BJ (cell line): ENCODE measurements at regions not wholly inside any gene's neighbourhood (a gene's known extent, or its start where the extent isn't known, plus 50 kb on each side); places are given as distances from the start of the nearest gene placed in this dataset.

Experiments used
- CTCF ChIA-PET: fragments of 350-600 bp; formaldehyde crosslinking; extraction: SDS; loops from one replicate; lab custom pipeline; 2021; ENCODE audit warnings: antibody characterized with exemption, inconsistent platforms; lab: Yijun Ruan, JAX
- POLR2A ChIA-PET: fragments of 300-600 bp; sonication (Branson Sonifier 250); formaldehyde crosslinking; extraction: SDS; loops from one replicate; lab custom pipeline; 2021; ENCODE audit warnings: antibody characterized with exemption; lab: Charles Lee
- DNase-seq: peaks from one replicate; pipeline ENCODE4 v3.0.0-alpha.2; 2011; ENCODE audit warnings: low read depth
- H3K27me3 ChIP-seq: 2 replicates; pipeline ENCODE4 v1.6.0; 2011; ENCODE audit warnings: low read length; ENCODE audit not compliant: control insufficient read depth, insufficient read depth
- H3K36me3 ChIP-seq: 2 replicates; pipeline ENCODE4 v1.5.1; 2011; ENCODE audit warnings: low read length; ENCODE audit not compliant: control insufficient read depth, insufficient read depth
- H3K4me3 ChIP-seq: 2 replicates; pipeline ENCODE4 v1.5.1; 2011; ENCODE audit warnings: low read depth, mild to moderate bottlenecking, control low read depth, low read length
- TF ChIP-seq, protein P1 (sequence below): IDR thresholded peaks from 2 replicates; pipeline ENCODE4 v1.5.1; 2011; ENCODE audit warnings: low read depth, mild to moderate bottlenecking, control low read depth, inconsistent platforms, low read length, moderate library complexity; ENCODE audit not compliant: insufficient read depth

DNA sequence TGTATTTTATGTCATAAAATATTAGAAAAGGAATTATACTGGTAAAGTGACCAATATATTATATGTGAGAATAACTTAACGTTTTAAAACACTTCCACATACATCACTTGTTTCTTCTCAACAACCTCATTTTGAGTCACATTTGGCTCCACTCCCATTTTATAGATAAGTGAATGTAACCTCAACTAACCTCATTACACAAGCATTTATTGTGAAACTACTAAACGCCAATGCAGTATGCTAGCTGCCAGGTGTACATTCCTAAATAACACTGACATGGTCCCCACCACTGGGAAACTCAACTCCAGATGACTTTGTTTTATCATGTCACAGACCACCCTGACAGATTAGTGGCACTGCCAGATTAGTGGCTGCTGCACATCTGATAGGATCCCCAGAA lies 249.7 kb upstream of the CNTN4 start:
- TF ChIP-seq, protein P1, sequence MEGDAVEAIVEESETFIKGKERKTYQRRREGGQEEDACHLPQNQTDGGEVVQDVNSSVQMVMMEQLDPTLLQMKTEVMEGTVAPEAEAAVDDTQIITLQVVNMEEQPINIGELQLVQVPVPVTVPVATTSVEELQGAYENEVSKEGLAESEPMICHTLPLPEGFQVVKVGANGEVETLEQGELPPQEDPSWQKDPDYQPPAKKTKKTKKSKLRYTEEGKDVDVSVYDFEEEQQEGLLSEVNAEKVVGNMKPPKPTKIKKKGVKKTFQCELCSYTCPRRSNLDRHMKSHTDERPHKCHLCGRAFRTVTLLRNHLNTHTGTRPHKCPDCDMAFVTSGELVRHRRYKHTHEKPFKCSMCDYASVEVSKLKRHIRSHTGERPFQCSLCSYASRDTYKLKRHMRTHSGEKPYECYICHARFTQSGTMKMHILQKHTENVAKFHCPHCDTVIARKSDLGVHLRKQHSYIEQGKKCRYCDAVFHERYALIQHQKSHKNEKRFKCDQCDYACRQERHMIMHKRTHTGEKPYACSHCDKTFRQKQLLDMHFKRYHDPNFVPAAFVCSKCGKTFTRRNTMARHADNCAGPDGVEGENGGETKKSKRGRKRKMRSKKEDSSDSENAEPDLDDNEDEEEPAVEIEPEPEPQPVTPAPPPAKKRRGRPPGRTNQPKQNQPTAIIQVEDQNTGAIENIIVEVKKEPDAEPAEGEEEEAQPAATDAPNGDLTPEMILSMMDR: no peak
- H3K27me3 ChIP-seq: no peaks in the 10 kb centered on the region
- no peaks in the 10 kb centered on the region for H3K36me3 ChIP-seq
- no peak for DNase-seq
- POLR2A ChIA-PET: no interaction called here
- no peak overlapping the region for H3K4me3 ChIP-seq
- CTCF ChIA-PET: no interaction called here

DNA sequence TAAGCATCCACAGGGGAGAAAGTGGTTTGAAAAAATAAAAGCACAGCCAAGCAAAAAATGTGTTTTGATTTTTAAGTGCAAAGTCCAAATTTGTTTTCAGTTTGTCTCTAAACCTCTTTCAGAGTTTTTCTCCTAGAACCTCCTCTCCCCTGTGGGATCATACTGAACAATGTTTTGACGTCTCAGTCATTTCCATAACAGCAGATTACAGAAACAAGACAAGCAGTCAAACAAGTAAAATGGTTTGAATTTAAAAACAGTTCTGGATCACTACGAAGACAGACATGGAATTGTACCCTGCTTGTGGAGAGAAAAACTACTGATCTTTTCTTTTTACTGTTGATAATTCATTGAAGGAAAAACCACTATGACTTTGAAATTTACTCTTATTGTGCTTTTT lies 245.7 kb upstream of the CNTN4 start:
- ChIA-PET CTCF (no interaction called here), POLR2A (no interaction called here)
- Histone ChIP-seq H3K4me3 (no peak overlapping the region), H3K27me3 (no peaks in the 10 kb centered on the region), H3K36me3 (no peaks in the 10 kb centered on the region)
- TF ChIP-seq, protein P1: no peak
- DNase-seq: no peak

DNA sequence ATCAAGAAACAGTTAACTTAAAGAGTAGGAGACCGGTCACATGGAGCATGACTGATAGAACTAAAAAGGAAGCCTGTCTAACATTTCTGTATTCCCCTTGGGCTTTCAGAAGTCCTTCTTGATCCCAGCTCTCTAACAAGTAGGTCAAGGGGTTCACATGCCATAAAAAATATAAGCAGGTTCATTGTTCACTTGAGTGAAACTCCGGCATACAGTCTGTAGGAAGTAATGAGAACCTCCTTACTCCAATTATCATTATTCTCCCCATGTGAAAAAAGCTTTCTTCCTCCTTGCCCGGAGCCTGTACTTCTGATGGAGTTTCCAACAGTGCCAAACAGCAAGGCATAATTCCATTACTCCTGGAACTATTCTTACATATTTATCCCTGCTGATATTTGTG lies 242.8 kb upstream of the CNTN4 start:
- TF ChIP-seq, protein P1: no peak
- POLR2A ChIA-PET: no interaction called here
- Histone ChIP-seq H3K27me3 (no peaks in the 10 kb centered on the region), H3K4me3 (no peak overlapping the region), H3K36me3 (no peaks in the 10 kb centered on the region)
- CTCF ChIA-PET: no interaction called here
- no peak for DNase-seq

DNA sequence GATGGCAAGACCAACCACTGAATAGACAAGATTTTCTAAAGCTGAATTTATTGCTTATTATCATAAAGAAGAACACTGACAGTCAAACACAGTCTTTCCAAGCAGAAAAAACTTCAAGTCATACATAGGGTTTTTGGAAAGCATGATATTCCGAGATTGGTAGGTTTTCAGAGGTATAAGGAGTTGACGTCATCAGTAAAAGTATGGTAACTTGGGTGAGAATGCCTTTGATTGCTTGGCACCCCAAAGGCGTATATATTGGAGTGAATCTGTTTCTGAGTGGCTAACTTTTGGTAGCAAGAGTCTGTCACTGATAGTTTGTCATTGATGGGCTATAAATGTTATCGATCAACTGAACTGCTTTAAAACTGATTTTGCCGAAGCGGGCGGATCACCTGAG lies 227.9 kb upstream of the CNTN4 start:
- TF ChIP-seq, protein P1: no peak

DNA sequence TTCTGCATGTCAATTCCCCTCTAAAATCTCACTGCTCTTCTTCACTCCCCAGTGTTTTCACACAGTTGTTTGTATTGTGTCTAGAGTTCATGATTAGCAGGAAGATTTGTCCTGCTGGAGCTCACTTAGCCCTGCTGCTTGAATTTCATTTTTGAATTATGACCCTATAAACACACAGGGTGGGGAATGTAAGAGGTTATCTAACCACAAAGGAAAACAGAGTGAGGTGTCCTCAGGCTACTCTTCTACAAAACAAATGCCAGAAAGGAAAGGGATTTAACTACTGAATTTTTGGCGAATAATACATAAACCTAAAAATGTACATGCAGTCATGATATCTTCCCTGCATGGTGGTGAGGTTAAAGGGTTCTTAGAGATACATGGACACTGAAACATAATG lies 215.1 kb upstream of the CNTN4 start:
- DNase-seq: no peak
- TF ChIP-seq, protein P1: no peak
- no peak overlapping the region for H3K4me3 ChIP-seq
- no peaks in the 10 kb centered on the region for H3K36me3 ChIP-seq
- no peaks in the 10 kb centered on the region for H3K27me3 ChIP-seq
- CTCF ChIA-PET: no interaction called here
- POLR2A ChIA-PET: no interaction called here

More for the DNA sequence above, 227.9 kb upstream of the CNTN4 start:
- H3K4me3 ChIP-seq: no peak overlapping the region
- H3K36me3 ChIP-seq: no peaks in the 10 kb centered on the region
- DNase-seq: no peak
- CTCF ChIA-PET: no interaction called here
- POLR2A ChIA-PET: no interaction called here
- H3K27me3 ChIP-seq: no peaks in the 10 kb centered on the region
